Naive B cell (primary cell): ENCODE measurements at regions not wholly inside any gene's neighbourhood (a gene's known extent, or its start where the extent isn't known, plus 50 kb on each side); places are given as distances from the start of the nearest gene placed in this dataset.
"Not testable (repeated sequence)": the region's sequence is repeated elsewhere in the genome, so short reads cannot be mapped to it uniquely, and the experiment has no call there.

ENCODE experiments used
- ATAC-seq, 2 donors: fragments of 150-1000 bp; cut with Tn5 transposase; 2 replicates each; pipeline ENCODE4 v1.10.0; 2021; ENCODE audit warnings: low read depth in 2 of 2, mild to moderate bottlenecking in 2 of 2, moderate library complexity in 2 of 2
- DNase-seq: peaks from one replicate; pipeline ENCODE4 v3.0.0; 2022
- H3K27ac Mint-ChIP-seq, 6 donors: one replicate each; pipeline ENCODE4 v1.8.0; 2020 to 2022; ENCODE audit warnings: mild to moderate bottlenecking in 6 of 6, mixed read lengths in 6 of 6, moderate library complexity in 5 of 6, inconsistent platforms in 2 of 6
- H3K27me3 Mint-ChIP-seq, 3 donors: one replicate each; pipeline ENCODE4 v1.8.0; 2021 to 2022; ENCODE audit warnings: mixed read lengths in 3 of 3, mild to moderate bottlenecking in 1 of 3
- H3K36me3 Mint-ChIP-seq, 2 donors: one replicate each; pipeline ENCODE4 v1.8.0; 2020 to 2022; ENCODE audit warnings: mixed read lengths in 2 of 2, inconsistent platforms in 1 of 2, mild to moderate bottlenecking in 1 of 2
- H3K4me1 Mint-ChIP-seq, 3 donors: one replicate each; pipeline ENCODE4 v1.8.0; 2020 to 2022; ENCODE audit warnings: mixed read lengths in 3 of 3, inconsistent platforms in 1 of 3, mild to moderate bottlenecking in 1 of 3, moderate library complexity in 1 of 3
- H3K4me3 Mint-ChIP-seq, 8 donors: one replicate each; pipeline ENCODE4 v1.8.0; 2020 to 2022; ENCODE audit warnings: mild to moderate bottlenecking in 8 of 8, mixed read lengths in 8 of 8, moderate library complexity in 8 of 8, inconsistent platforms in 2 of 8
- H3K9me3 Mint-ChIP-seq, 7 donors: one replicate each; pipeline ENCODE4 v1.8.0; 2020 to 2022; ENCODE audit warnings: mixed read lengths in 7 of 7, mild to moderate bottlenecking in 5 of 7, inconsistent platforms in 2 of 7, moderate library complexity in 1 of 7

DNA sequence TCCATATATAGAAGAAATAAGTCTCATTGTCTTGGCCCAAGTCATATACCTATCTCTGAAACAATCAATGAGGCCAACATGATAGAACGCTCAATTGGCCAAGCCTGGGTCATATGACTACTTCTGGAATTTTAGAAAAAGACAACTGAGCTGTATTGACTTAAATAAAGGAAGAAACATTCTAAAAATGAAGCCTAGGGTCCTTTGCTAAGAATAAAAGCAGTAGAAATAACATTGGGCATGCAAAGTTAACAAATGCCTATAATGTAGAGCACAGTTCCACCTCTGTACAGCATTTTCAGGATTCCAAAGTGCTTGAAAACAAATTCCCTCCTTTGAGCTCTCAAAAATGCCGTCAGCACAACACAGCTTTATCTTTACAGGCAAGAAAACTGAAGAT is 391.8 kb downstream of the PRELID2 start:
- H3K27ac Mint-ChIP-seq: no peak overlapping the region
- no peak for ATAC-seq
- H3K9me3 Mint-ChIP-seq: peaks cover 0 to 7% (median 5%) of the 10 kb centered on the region in 7 donors
- no peaks in the 10 kb centered on the region for H3K36me3 Mint-ChIP-seq
- no peaks in the 10 kb centered on the region for H3K27me3 Mint-ChIP-seq
- H3K4me3 Mint-ChIP-seq: no peak overlapping the region
- no peaks in the 10 kb centered on the region for H3K4me1 Mint-ChIP-seq
- DNase-seq: no peak

DNA sequence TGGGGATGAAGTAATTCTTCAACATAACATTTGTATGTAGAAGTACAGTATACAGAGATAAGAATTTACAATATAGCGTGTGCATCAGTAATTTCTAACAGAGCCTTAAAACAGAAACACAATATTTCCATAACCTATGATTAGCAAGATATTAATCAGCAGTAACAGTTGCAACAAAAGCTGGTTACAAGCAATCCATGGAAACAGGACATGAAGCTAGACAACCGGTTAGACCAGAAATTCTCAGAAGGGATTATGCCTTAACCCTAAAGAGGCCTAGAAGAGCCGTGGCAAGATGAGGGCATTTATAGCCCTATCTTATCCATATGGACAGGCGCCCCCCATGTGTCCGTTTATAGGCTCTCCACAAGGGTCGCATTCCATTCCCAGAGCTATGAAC is 392.5 kb downstream of the PRELID2 start:
- not testable (repeated sequence) for H3K4me3 Mint-ChIP-seq, ATAC-seq, H3K36me3 Mint-ChIP-seq, DNase-seq, H3K27me3 Mint-ChIP-seq, H3K4me1 Mint-ChIP-seq, H3K27ac Mint-ChIP-seq
- H3K9me3 Mint-ChIP-seq: peaks cover 0 to 11% (median 5%) of the 10 kb centered on the region in 7 donors

DNA sequence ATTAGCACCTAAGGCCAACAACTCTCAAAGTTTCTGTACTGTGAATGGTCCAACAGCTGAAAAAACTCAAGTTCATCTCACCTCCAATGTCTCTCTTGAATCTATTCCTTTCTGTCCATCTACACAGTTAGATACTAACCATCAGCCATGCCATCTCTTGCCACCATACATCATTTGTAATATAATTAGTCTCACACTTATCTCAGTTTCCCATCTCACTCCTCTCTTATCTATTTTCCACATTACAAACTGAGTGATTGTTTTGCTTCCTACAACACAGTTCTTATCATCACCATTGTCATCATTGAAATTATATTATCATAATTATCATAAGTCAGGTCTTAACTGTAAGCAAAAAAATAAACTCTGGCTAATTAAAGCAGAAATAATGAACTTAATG is 393.9 kb downstream of the PRELID2 start:
- no peaks in the 10 kb centered on the region for H3K27me3 Mint-ChIP-seq
- ATAC-seq: no peak
- no peak for DNase-seq
- H3K36me3 Mint-ChIP-seq: no peaks in the 10 kb centered on the region
- H3K4me3 Mint-ChIP-seq: no peak overlapping the region
- no peaks in the 10 kb centered on the region for H3K4me1 Mint-ChIP-seq
- no peak overlapping the region for H3K27ac Mint-ChIP-seq
- peaks cover 0 to 13% (median 10%) of the 10 kb centered on the region in 7 donors for H3K9me3 Mint-ChIP-seq

DNA sequence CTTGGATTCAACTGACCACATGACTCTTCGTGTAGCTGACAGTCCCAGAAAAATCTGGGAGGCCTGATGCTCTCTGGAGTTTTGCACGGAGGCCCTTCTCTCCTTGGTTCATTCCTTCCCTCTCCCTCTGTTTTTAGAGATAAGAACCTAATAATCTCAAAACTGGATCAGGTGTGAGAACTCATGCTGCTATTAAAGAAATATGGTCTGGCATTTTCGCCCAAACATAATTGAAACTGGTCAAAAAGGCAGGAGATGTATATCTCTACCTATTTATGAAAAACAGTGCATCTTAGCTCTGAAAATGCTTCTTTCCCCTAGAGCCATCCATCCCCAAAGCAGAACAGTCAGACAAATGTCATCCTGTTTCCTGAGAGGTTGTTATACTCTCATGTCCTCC is 397.5 kb downstream of the PRELID2 start:
- peaks cover 4 to 16% (median 10%) of the 10 kb centered on the region in 7 donors for H3K9me3 Mint-ChIP-seq
- no peaks in the 10 kb centered on the region for H3K27me3 Mint-ChIP-seq
- DNase-seq: no peak
- no peaks in the 10 kb centered on the region for H3K36me3 Mint-ChIP-seq
- H3K27ac Mint-ChIP-seq: no peak overlapping the region
- H3K4me1 Mint-ChIP-seq: no peaks in the 10 kb centered on the region
- ATAC-seq: no peak
- H3K4me3 Mint-ChIP-seq: no peak overlapping the region

DNA sequence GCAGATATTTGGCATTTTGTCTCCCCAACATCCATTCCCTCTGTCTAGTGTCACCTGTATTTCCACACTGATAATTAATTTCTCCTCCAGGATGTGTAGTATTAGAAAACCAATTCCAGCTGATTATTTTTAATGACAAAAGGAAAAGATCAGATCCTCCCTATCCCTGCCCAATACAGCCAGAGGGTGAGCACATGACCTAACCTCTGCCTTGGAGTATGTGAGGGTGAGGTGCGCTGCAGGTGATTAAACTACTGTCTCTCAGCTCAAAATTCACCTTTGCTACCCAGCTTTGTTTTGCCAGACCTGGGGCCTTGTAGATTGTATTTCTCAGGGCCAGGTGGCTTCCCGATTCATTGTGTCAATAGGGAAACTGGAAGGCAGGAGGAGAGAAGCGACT is 402.1 kb downstream of the PRELID2 start:
- ATAC-seq (no peak), DNase-seq (no peak)
- Mint-ChIP-seq H3K27me3 (no peaks in the 10 kb centered on the region), H3K36me3 (no peaks in the 10 kb centered on the region), H3K4me1 (no peaks in the 10 kb centered on the region), H3K27ac (no peak overlapping the region), H3K9me3 (peaks cover 4 to 16% (median 10%) of the 10 kb centered on the region in 7 donors), H3K4me3 (no peak overlapping the region)

DNA sequence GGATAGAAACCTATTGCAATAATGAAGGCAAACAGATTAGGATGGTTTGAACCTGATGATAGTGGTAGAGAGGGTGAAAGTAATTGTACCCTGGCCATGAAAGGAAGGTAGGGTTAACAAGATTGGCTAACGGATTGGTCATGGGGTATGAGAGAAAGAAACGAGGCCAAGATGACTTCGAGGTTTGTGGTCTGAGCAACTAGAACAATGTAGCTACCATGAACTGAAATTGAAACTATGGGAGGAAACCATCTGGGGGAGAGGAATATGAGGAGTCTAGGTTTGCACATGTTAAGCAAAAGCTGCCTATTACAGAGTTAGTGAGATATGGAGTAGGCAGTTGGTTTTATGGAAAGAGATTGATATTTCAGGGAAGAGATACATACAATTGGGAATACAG is 406.0 kb downstream of the PRELID2 start:
- peaks cover 7 to 25% (median 13%) of the 10 kb centered on the region in 7 donors for H3K9me3 Mint-ChIP-seq

DNA sequence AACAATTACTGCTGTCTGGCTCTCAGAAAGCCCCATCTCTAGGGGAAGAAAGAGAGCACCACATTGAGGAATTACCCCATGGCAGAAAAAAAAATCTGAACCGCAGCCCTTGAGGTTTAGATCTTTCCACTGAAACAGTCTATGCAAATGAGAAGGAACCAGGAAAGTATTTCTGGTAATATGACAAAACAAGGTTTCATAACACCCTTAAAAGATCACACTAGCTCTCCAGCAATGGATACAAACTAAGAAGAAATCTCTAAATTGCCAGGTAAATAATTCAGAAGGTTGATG is 427.1 kb downstream of the PRELID2 start:
- Mint-ChIP-seq H3K4me1 (no peaks in the 10 kb centered on the region), H3K36me3 (peaks cover 0 to 7% of the 10 kb centered on the region in 2 donors), H3K4me3 (peak overlapping the region in 1 of 8 donors; percentile 13), H3K9me3 (peaks cover 18 to 84% (median 28%) of the 10 kb centered on the region in 7 donors), H3K27ac (no peak overlapping the region), H3K27me3 (no peaks in the 10 kb centered on the region)
- ATAC-seq: no peak
- DNase-seq: no peak

More for the DNA sequence above, 406.0 kb downstream of the PRELID2 start:
- Mint-ChIP-seq H3K27me3 (no peaks in the 10 kb centered on the region), H3K27ac (no peak overlapping the region), H3K4me1 (no peaks in the 10 kb centered on the region), H3K36me3 (no peaks in the 10 kb centered on the region), H3K4me3 (no peak overlapping the region)
- ATAC-seq: no peak
- DNase-seq: no peak

DNA sequence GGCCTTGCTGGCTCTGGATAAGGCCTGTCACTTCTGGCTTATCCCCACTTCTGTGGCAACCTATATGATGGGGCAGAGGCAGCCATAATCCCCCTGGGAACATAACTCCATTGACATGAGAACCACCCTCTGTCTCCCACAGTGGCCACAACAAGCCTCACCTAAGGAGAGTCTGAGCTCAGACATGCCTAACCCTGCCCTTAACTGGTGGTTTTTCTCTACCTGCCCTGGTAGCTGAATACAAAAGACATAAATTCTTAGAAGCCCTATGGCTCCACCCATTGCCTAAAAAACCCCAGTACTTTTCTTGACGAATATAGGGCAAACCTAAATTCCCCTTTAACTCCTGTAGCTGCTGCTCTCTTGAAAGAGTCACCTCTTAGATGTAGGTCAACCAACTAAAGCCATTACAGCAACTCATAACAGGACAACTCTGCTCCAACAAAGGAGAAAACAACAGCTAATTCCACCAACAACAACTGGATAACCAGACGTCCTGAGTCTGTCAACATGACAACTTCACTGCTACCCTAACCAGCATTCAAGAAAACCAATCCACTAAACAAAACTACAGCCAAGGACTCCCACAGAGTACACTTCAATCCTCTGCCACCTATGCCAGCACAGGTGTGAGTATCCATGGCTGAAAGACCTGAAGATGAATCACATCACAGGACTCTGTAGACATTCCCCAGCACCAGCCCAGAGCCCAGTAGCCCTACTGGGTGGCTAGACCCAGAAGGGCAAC is 427.7 kb downstream of the PRELID2 start:
- Mint-ChIP-seq H3K4me3 (peak overlapping the region in 1 of 8 donors; percentile 13), H3K27ac (no peak overlapping the region), H3K4me1 (no peaks in the 10 kb centered on the region), H3K36me3 (peaks cover 0 to 4% of the 10 kb centered on the region in 2 donors), H3K9me3 (peaks cover 16 to 81% (median 25%) of the 10 kb centered on the region in 7 donors), H3K27me3 (no peaks in the 10 kb centered on the region)
- DNase-seq (no peak), ATAC-seq (no peak)

DNA sequence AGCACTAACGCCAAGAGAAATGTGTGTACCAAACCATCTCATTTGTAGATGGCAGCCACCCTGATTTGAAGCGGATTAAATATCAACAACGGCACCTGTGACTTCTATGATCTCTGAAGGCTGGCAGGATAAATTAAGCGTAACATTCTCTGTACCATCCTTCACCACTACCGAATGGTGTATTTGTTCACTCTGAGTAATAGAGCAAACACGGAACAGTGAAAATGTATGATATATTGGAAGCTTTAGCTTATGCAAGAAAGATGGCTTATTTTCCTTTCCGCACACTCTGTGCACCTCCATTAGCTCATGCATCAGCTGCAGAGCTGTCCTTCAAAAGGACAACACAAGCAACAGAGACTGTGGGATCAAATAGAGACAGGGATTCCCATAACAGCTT is 431.1 kb downstream of the PRELID2 start:
- Mint-ChIP-seq H3K27me3 (no peaks in the 10 kb centered on the region), H3K36me3 (no peaks in the 10 kb centered on the region), H3K9me3 (peaks cover 11 to 47% (median 19%) of the 10 kb centered on the region in 7 donors), H3K4me1 (no peaks in the 10 kb centered on the region), H3K4me3 (no peak overlapping the region), H3K27ac (no peak overlapping the region)
- no peak for ATAC-seq
- no peak for DNase-seq

DNA sequence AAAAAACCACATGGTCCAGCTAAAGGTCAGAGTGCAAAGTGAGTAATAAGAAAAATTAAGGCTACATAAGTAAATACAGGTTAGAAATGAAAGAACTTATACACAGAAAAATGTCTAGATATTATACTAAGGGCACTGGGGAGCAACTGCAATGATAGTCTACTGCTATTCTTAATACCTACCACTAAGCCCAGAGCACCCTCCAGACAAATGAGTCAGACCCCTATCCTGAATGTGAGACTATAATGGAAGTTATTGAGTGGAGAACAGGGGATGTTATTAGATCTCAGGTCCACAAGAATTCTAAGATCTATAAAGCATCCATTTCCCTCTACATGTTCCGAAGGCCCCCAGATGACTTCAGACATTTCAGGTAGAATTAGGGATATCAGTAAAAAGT is 438.3 kb downstream of the PRELID2 start:
- ATAC-seq: no peak
- Mint-ChIP-seq H3K4me3 (no peak overlapping the region), H3K27ac (no peak overlapping the region), H3K4me1 (no peaks in the 10 kb centered on the region), H3K9me3 (peaks cover 4 to 23% (median 7%) of the 10 kb centered on the region in 7 donors), H3K36me3 (no peaks in the 10 kb centered on the region), H3K27me3 (no peaks in the 10 kb centered on the region)
- DNase-seq: no peak

DNA sequence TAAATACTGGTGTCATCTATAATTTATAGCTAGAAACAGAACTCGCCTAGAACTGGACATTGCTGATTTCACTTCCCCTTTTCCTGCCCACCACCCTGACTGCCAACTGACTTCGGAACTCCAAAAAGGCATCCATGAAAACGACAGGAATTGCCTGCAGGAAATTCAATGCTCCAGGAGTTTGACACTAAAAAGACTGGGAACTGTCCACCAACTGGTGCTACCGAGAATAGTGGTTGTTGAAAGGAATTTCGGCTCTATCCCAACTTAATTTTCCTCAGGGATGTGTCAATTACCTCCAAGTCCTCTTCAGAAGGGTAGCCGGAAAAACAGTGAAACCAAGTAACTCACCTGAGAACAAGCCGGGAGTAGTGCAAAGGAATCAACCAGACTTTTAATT is 440.0 kb downstream of the PRELID2 start:
- not testable (repeated sequence) for H3K4me3 Mint-ChIP-seq, H3K27ac Mint-ChIP-seq, H3K4me1 Mint-ChIP-seq, DNase-seq, H3K36me3 Mint-ChIP-seq, H3K27me3 Mint-ChIP-seq, ATAC-seq
- H3K9me3 Mint-ChIP-seq: peaks cover 3 to 26% (median 12%) of the 10 kb centered on the region in 7 donors

DNA sequence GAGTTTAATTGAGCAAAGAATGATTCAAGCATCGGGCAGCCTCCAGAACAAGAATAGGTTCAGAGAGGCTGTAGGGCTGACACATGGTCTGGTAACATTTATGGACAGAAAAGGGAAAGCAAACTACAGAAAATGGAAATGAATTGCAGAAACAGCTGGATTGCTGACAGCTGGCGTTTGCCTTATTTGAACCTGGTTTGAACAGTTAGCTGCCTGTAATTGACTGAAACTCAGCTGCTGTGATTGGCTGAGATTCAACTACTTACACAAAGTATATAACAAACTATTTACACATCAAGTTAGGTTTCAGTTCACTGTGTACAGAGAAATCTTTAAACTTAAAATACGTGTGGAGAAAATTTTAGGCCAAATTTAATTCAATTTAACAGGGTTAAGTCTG is 441.7 kb downstream of the PRELID2 start:
- no peaks in the 10 kb centered on the region for H3K36me3 Mint-ChIP-seq
- DNase-seq (no peak), ATAC-seq (no peak)
- H3K27ac Mint-ChIP-seq: no peak overlapping the region
- no peak overlapping the region for H3K4me3 Mint-ChIP-seq
- peaks cover 4 to 42% (median 13%) of the 10 kb centered on the region in 7 donors for H3K9me3 Mint-ChIP-seq
- H3K4me1 Mint-ChIP-seq: no peaks in the 10 kb centered on the region
- no peaks in the 10 kb centered on the region for H3K27me3 Mint-ChIP-seq

DNA sequence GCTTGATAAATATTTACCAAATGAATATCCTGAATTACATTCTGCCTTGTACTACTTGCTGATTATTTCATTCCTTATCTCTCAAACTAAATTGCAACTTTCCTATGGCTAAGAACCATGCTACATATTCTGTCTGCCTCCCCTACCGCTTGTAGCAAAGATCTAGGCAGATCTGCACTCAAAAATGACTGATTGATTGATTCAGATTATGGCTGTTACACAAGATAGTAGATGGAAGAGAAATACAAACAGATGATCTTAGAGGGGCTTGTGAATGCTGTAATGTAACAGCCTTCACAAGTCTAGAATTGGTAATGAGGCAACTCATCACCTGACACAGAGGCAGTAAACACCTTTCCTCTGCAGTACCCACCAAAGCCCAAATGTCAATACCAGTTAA is 446.1 kb downstream of the PRELID2 start:
- ATAC-seq: no peak
- H3K27ac Mint-ChIP-seq: no peak overlapping the region
- no peak overlapping the region for H3K4me3 Mint-ChIP-seq

DNA sequence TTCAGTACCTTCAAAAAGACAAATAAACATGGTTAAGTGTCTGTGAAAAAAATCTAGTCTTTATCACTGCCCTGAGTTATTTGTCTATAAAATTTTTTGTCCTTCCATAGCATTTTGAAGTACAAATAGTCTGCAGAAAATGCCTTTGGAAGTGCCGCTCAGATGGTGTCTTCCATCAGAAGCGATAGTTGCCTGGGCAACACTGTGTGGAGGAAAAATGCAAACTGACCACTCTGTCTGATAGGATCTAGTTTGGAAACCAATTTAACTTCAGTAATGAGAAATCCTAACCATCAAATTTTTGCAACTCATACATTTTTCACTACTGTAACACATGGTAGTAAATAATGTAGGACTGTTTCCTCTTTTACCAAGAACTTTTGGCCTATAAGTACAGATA is 449.9 kb downstream of the PRELID2 start:
- Mint-ChIP-seq H3K27ac (no peak overlapping the region), H3K4me1 (no peaks in the 10 kb centered on the region), H3K36me3 (no peaks in the 10 kb centered on the region), H3K27me3 (no peaks in the 10 kb centered on the region), H3K9me3 (peaks cover 5 to 49% (median 11%) of the 10 kb centered on the region in 7 donors), H3K4me3 (no peak overlapping the region)
- no peak for DNase-seq
- no peak for ATAC-seq

More for the DNA sequence above, 446.1 kb downstream of the PRELID2 start:
- Mint-ChIP-seq H3K9me3 (peaks cover 4 to 52% (median 12%) of the 10 kb centered on the region in 7 donors), H3K36me3 (no peaks in the 10 kb centered on the region), H3K27me3 (no peaks in the 10 kb centered on the region), H3K4me1 (no peaks in the 10 kb centered on the region)
- no peak for DNase-seq

DNA sequence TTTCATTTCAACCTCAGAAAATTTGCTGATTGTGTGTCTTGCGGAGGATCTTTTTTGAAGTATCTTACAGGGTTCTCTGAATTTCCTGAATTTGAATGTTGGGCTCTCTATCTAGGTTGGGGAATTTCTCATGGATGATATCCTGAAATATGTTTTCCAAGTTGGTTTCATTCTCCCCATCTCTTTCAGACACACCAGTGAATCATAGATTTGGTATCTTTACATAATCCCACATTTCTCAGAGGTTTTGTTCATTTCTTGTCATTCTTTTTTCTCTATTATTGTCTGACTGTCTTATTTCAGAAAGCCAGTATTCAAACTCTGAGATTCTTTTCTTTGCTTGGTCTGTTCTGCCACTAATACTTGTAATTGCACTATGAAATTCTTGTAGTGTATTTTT is 456.9 kb downstream of the PRELID2 start:
- Mint-ChIP-seq H3K4me3 (no peak overlapping the region), H3K4me1 (no peaks in the 10 kb centered on the region)

More for the DNA sequence above, 456.9 kb downstream of the PRELID2 start:
- ATAC-seq: no peak
- Mint-ChIP-seq H3K27ac (no peak overlapping the region), H3K27me3 (no peaks in the 10 kb centered on the region), H3K36me3 (peaks cover 0 to 24% of the 10 kb centered on the region in 2 donors), H3K9me3 (peaks cover 25 to 64% (median 35%) of the 10 kb centered on the region in 7 donors)
- no peak for DNase-seq
